ENCODE measurements at regions not wholly inside any gene's neighbourhood (a gene's known extent, or its start where the extent isn't known, plus 50 kb on each side); places are given as distances from the start of the nearest gene placed in this dataset.
"Not testable (repeated sequence)": the region's sequence is repeated elsewhere in the genome, so short reads cannot be mapped to it uniquely, and the experiment has no call there.

DNA sequence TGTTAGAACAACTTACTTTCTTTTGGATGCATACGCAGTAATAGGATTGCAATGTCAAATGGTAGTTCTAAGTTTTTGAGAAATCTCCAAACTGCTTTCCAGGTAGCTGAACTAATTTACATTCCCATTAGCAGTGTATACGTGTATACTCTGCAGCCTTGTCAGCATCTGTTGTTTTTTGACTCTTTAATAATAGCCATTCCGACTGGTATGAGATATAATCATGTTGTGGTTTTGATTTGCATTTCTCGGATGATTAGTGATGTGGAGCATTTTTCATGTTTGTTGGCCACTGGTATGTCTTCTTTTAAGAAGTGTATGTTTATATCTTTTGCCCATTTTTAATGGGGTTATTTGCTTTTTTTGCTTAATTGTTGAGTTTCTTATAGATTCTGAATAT, 76.9 kb upstream of the HNRNPA1L2 start:
- DNase-seq (ENCODE audit: low read depth, low spot score); CTCF ChIA-PET; POLR2A ChIA-PET; H3K4me3 ChIP-seq (ENCODE audit: low read depth, low read length): not testable (repeated sequence)

DNA sequence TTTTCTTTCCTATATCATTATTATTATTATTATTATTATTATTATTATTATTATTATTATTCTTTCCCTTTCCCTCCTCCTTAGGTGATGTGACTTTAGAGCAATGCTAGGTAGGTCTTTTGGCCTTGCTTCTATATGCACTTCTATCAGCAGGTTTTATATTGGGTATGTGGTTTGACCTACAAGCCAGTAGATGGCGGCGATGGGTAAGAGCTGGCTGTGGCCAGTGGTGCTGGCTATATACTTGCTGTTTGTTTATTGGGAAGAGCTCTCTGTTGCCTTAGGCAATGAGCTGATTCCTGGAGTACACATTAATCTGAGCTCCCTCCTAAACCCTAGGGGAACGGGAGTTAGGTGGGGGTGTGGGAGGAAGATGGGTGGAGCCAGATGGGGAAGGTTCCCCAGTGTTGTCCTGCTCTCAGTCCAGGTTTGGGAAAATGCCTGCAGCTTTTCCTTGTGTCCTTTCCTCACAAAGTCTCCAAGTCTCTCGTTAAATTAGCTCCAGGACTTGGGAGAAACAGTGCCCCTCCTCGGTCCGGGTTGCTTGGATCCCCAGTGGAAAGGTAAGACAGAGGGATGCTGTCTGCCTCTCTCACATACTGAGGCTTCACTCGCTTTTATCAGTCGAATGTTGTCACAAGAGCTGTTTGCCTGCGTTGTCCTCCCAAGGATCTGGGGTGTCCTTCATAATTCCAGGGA, 72.2 kb upstream of the HNRNPA1L2 start:
- H3K4me3 ChIP-seq (ENCODE audit: low read depth, low read length); POLR2A ChIA-PET: not testable (repeated sequence)
- CTCF ChIA-PET, result interaction anchor here (1.4 kb wide), 1 partner anchor 398 kb away, joined by 7 read pairs; no protein-coding TSS in a partner anchor
- DNase-seq (ENCODE audit: low read depth, low spot score), result peak; percentile 9
- TF ChIP-seq, protein P1, sequence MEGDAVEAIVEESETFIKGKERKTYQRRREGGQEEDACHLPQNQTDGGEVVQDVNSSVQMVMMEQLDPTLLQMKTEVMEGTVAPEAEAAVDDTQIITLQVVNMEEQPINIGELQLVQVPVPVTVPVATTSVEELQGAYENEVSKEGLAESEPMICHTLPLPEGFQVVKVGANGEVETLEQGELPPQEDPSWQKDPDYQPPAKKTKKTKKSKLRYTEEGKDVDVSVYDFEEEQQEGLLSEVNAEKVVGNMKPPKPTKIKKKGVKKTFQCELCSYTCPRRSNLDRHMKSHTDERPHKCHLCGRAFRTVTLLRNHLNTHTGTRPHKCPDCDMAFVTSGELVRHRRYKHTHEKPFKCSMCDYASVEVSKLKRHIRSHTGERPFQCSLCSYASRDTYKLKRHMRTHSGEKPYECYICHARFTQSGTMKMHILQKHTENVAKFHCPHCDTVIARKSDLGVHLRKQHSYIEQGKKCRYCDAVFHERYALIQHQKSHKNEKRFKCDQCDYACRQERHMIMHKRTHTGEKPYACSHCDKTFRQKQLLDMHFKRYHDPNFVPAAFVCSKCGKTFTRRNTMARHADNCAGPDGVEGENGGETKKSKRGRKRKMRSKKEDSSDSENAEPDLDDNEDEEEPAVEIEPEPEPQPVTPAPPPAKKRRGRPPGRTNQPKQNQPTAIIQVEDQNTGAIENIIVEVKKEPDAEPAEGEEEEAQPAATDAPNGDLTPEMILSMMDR (IDR thresholded peaks at IDR 0.05; ENCODE audit: insufficient read depth, low read length, missing control alignments), result peak; percentile 21

DNA sequence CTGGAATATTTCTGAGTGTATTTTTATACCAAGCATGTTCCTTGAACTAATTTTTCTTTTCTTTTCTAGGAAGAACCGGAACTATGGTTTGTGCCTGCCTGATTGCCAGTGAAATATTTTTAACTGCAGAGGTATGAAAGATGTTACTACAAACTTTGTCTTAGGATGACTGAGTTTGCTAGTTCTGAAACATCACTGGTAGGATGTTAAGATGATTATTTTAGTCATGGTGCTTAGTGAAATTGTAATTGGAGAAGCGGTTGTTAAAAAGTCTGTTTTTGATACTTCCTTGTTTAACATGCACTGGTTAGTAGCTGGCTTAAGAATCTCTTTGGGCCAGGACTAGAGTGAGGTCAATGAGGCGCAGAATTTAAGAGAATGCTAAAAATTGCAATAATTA, 71.1 kb upstream of the HNRNPA1L2 start:
- CTCF ChIA-PET, result interaction anchor here (1.4 kb wide), 1 partner anchor 397 kb away, joined by 7 read pairs; no protein-coding TSS in a partner anchor
- H3K4me3 ChIP-seq (ENCODE audit: low read depth, low read length); POLR2A ChIA-PET; DNase-seq (ENCODE audit: low read depth, low spot score): not testable (repeated sequence)

DNA sequence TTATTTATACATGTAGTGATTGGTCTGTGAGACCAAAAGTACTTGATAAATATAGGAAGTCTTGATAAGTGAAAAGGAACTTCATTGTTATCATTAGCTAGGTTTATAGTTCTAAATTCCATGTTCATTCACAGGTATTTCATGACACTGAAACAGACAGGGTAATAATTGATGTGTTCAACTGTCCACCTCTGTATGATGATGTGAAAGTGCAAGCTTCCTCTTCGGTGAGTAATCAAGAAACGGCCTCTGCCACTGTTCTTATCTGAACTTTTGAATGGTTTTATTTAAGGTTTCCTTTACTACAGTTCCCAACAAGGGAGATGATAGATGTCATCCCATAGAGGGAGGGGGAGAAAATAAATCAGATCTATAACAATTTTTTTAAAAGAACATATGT, 59.3 kb upstream of the HNRNPA1L2 start:
- CTCF ChIA-PET; POLR2A ChIA-PET; DNase-seq (ENCODE audit: low read depth, low spot score); H3K4me3 ChIP-seq (ENCODE audit: low read depth, low read length): not testable (repeated sequence)

Measured in AG04449 (cell line).